ENCODE measurements at regions not wholly inside any gene's neighbourhood (a gene's known extent, or its start where the extent isn't known, plus 50 kb on each side); places are given as distances from the start of the nearest gene placed in this dataset.
"Not testable (repeated sequence)": the region's sequence is repeated elsewhere in the genome, so short reads cannot be mapped to it uniquely, and the experiment has no call there.

DNA sequence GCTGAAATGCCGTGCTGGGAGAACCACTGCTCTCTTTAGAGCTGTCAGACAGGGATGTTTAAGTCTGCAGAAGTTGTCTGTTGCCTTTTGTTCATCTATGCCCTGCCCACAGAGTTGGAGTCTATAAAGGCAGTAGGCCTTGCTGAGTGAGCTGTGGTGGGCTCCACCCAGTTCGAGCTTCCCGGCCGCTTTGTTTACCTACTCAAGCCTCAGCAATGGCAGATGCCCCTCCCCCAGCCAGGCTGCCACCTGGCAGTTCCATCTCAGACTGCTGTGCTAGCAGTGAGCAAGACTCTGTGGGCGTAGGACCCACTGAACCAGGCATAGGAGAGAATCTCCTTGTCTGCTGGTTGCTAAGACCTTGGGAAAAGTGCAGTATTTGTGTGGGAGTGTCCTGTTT lies 160.0 kb upstream of the PTPRZ1 start:
- H3K27ac Mint-ChIP-seq; intact Hi-C loops (cut with micrococcal nuclease): not testable (repeated sequence)

DNA sequence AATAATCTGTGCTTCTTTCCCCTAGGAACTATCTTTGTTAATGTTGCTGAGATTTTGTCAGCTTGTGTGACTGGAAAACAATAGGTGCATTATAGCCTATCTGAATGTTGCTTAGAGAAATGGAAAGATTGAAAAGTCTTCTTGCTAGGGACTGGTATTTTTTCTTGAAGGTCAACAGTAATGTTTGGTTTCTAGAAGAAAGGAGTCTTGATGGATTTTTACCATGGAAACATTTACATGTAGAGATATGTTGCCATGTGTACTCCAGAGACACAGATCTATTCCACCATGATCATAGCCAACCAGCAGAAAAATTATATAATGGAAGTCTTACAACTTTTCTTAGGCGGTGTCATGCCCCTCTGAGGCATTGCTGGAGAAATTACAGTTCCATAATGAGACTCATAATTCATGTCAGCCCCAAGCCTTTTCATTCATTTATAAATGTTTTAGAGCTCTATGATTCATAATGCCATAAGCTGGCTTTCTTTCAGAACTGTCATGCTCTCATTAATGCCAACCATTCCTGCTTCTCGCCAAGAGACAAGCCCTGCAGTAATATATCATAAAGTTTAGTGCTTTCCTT lies 175.1 kb upstream of the PTPRZ1 start:
- Mint-ChIP-seq H3K4me3 (no peak overlapping the region), H3K4me1 (no peaks in the 10 kb centered on the region), H3K27ac (no peak overlapping the region), H3K36me3 (no peaks in the 10 kb centered on the region), H3K27me3 (no peaks in the 10 kb centered on the region), H3K9me3 (peaks cover 0 to 3% (median 0%) of the 10 kb centered on the region in 11 donors)
- CTCF ChIA-PET, result no interaction called here
- Histone ChIP-seq H3K9me3 (ENCODE audit: control insufficient read depth in 2 of 3, low read length in 3 of 3) (no peaks in the 10 kb centered on the region), H3K4me3 (ENCODE audit: low read length) (no peak overlapping the region), H3K4me1 (ENCODE audit: control insufficient read depth in 2 of 2, insufficient read depth in 2 of 2, low read length in 2 of 2) (no peaks in the 10 kb centered on the region), H3K27me3 (ENCODE audit: control insufficient read depth in 2 of 2, insufficient read depth in 2 of 2, low read length in 2 of 2) (no peaks in the 10 kb centered on the region), H3K27ac (ENCODE audit: low read depth, low read length) (no peak overlapping the region), H3K36me3 (ENCODE audit: control insufficient read depth in 2 of 3, insufficient read depth in 3 of 3, low read length in 3 of 3) (no peaks in the 10 kb centered on the region)
- DNase-seq (no peak), ATAC-seq (no peak)
- intact Hi-C loops (cut with micrococcal nuclease), result no loop called here
- POLR2A ChIA-PET, result no interaction called here

More for the DNA sequence above, 160.0 kb upstream of the PTPRZ1 start:
- H3K4me3 Mint-ChIP-seq; H3K4me1 Mint-ChIP-seq; H3K36me3 ChIP-seq (ENCODE audit: control insufficient read depth in 2 of 3, insufficient read depth in 3 of 3, low read length in 3 of 3); H3K4me3 ChIP-seq (ENCODE audit: low read length); H3K27ac ChIP-seq (ENCODE audit: low read depth, low read length); H3K27me3 ChIP-seq (ENCODE audit: control insufficient read depth in 2 of 2, insufficient read depth in 2 of 2, low read length in 2 of 2); CTCF ChIA-PET; ATAC-seq; POLR2A ChIA-PET; H3K4me1 ChIP-seq (ENCODE audit: control insufficient read depth in 2 of 2, insufficient read depth in 2 of 2, low read length in 2 of 2); H3K36me3 Mint-ChIP-seq; DNase-seq; H3K9me3 ChIP-seq (ENCODE audit: control insufficient read depth in 2 of 3, low read length in 3 of 3); H3K27me3 Mint-ChIP-seq: not testable (repeated sequence)
- H3K9me3 Mint-ChIP-seq, result peaks cover 0 to 16% (median 3%) of the 10 kb centered on the region in 11 donors

DNA sequence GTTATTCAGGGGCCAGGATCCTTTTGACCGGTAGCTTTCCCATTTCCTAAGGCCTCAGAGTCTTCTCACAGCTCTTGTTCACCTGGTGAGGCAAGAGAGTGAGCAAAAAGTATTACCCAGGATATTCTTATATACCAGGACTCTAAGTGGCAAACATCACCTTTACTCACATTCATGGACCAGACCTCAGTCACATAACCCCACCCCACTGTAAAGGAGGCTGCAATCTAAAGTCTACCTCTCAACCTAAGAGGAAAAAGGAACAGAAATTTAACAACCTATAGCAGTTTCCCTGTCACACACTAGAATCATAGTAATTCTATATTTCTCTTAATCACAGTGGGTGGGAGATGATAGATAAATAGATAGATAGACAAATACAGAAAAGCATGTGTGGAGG lies 176.0 kb upstream of the PTPRZ1 start:
- intact Hi-C loops (cut with micrococcal nuclease), result no loop called here
- H3K27me3 ChIP-seq (ENCODE audit: control insufficient read depth in 2 of 2, insufficient read depth in 2 of 2, low read length in 2 of 2), result no peaks in the 10 kb centered on the region
- H3K4me1 ChIP-seq (ENCODE audit: control insufficient read depth in 2 of 2, insufficient read depth in 2 of 2, low read length in 2 of 2), result no peaks in the 10 kb centered on the region
- Mint-ChIP-seq H3K4me1 (no peaks in the 10 kb centered on the region), H3K4me3 (no peak overlapping the region), H3K27ac (no peak overlapping the region), H3K9me3 (no peaks in the 10 kb centered on the region), H3K27me3 (no peaks in the 10 kb centered on the region), H3K36me3 (no peaks in the 10 kb centered on the region)
- ATAC-seq (no peak), DNase-seq (no peak)
- no peaks in the 10 kb centered on the region for H3K9me3 ChIP-seq (ENCODE audit: control insufficient read depth in 2 of 3, low read length in 3 of 3)
- no peak overlapping the region for H3K27ac ChIP-seq (ENCODE audit: low read depth, low read length)
- ChIA-PET POLR2A (no interaction called here), CTCF (no interaction called here)
- H3K36me3 ChIP-seq (ENCODE audit: control insufficient read depth in 2 of 3, insufficient read depth in 3 of 3, low read length in 3 of 3), result no peaks in the 10 kb centered on the region
- no peak overlapping the region for H3K4me3 ChIP-seq (ENCODE audit: low read length)

DNA sequence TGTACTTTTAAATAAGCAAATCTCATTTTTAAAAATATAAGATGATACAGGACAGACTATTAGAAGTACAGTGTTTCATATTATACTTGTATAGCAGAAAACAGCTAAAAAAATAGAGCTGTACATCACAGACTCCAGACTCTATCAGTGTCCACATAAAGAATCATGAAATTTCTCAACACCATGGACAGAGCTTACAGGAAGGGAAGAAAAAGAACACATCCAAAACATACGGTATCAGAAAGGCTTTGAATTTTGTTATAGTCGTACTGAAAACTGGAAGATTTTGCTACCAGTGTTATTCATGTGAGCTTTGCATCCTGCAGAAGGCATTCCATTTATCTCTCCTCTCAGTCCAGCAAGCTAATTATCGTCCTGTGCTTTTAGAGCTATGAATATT lies 183.2 kb upstream of the PTPRZ1 start:
- no peaks in the 10 kb centered on the region for H3K36me3 Mint-ChIP-seq
- Histone ChIP-seq H3K4me1 (ENCODE audit: control insufficient read depth in 2 of 2, insufficient read depth in 2 of 2, low read length in 2 of 2) (no peaks in the 10 kb centered on the region), H3K27ac (ENCODE audit: low read depth, low read length) (no peak overlapping the region), H3K27me3 (ENCODE audit: control insufficient read depth in 2 of 2, insufficient read depth in 2 of 2, low read length in 2 of 2) (no peaks in the 10 kb centered on the region), H3K9me3 (ENCODE audit: control insufficient read depth in 2 of 3, low read length in 3 of 3) (no peaks in the 10 kb centered on the region), H3K36me3 (ENCODE audit: control insufficient read depth in 2 of 3, insufficient read depth in 3 of 3, low read length in 3 of 3) (no peaks in the 10 kb centered on the region), H3K4me3 (ENCODE audit: low read length) (no peak overlapping the region)
- ATAC-seq (no peak), DNase-seq (no peak)
- no peak overlapping the region for H3K4me3 Mint-ChIP-seq
- CTCF ChIA-PET, result no interaction called here
- H3K27me3 Mint-ChIP-seq, result no peaks in the 10 kb centered on the region
- H3K9me3 Mint-ChIP-seq, result peaks cover 0 to 7% (median 3%) of the 10 kb centered on the region in 11 donors
- no peaks in the 10 kb centered on the region for H3K4me1 Mint-ChIP-seq
- intact Hi-C loops (cut with micrococcal nuclease), result no loop called here
- no peak overlapping the region for H3K27ac Mint-ChIP-seq
- POLR2A ChIA-PET, result no interaction called here

DNA sequence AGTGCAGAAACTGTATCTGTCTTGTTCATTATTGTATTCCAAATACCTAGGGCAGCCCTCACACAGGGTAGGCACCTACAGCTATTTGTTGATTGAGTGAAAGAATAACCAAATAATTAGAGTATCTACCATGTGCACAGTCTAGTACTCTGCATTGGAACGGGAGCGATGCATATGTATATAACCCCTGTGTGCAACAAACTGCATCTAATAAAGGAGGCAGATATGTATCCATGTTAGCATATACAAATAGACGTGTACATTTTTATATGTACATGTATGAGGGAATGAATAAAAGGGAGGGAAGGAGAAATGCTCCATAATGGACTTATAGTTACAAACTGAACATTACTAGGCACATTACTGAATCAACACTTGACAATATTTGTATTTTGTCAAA lies 191.3 kb upstream of the PTPRZ1 start:
- no peaks in the 10 kb centered on the region for H3K9me3 ChIP-seq (ENCODE audit: control insufficient read depth in 2 of 3, low read length in 3 of 3)
- ChIA-PET POLR2A (no interaction called here), CTCF (no interaction called here)
- Mint-ChIP-seq H3K27ac (no peak overlapping the region), H3K4me1 (no peaks in the 10 kb centered on the region), H3K9me3 (peaks cover 0 to 8% (median 0%) of the 10 kb centered on the region in 11 donors), H3K27me3 (peaks cover 0 to 3% (median 0%) of the 10 kb centered on the region in 5 donors), H3K4me3 (no peak overlapping the region), H3K36me3 (no peaks in the 10 kb centered on the region)
- no peaks in the 10 kb centered on the region for H3K27me3 ChIP-seq (ENCODE audit: control insufficient read depth in 2 of 2, insufficient read depth in 2 of 2, low read length in 2 of 2)
- H3K4me1 ChIP-seq (ENCODE audit: control insufficient read depth in 2 of 2, insufficient read depth in 2 of 2, low read length in 2 of 2), result no peaks in the 10 kb centered on the region
- no peak for DNase-seq
- no peak overlapping the region for H3K27ac ChIP-seq (ENCODE audit: low read depth, low read length)
- no peak for ATAC-seq
- H3K36me3 ChIP-seq (ENCODE audit: control insufficient read depth in 2 of 3, insufficient read depth in 3 of 3, low read length in 3 of 3), result no peaks in the 10 kb centered on the region
- no peak overlapping the region for H3K4me3 ChIP-seq (ENCODE audit: low read length)
- intact Hi-C loops (cut with micrococcal nuclease), result no loop called here

DNA sequence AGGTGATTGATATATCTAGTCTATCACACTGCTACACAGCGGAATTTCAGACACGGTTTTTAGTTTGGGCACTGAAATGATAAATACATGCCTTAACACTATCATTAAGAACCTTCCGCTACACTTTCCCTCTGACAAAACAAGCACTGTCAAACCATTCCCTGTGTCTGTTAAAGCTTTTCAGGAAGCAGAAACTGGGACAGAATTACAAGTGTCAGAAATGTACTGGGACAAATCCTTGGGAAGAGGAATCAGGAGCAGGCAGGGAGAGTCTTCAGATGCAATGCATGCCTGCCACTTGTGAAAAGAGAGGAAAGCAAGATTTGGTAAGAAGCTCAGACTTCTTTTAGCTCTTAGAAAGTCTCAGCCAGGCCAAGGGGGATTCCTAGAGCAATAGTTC lies 196.8 kb upstream of the PTPRZ1 start:
- no peaks in the 10 kb centered on the region for H3K27me3 ChIP-seq (ENCODE audit: control insufficient read depth in 2 of 2, insufficient read depth in 2 of 2, low read length in 2 of 2)
- ATAC-seq, result no peak
- no peaks in the 10 kb centered on the region for H3K4me1 ChIP-seq (ENCODE audit: control insufficient read depth in 2 of 2, insufficient read depth in 2 of 2, low read length in 2 of 2)
- intact Hi-C loops (cut with micrococcal nuclease), result no loop called here
- Mint-ChIP-seq H3K9me3 (peaks cover 0 to 9% (median 0%) of the 10 kb centered on the region in 11 donors), H3K27me3 (peaks cover 0 to 5% (median 0%) of the 10 kb centered on the region in 5 donors), H3K36me3 (no peaks in the 10 kb centered on the region), H3K4me3 (no peak overlapping the region), H3K4me1 (no peaks in the 10 kb centered on the region), H3K27ac (no peak overlapping the region)
- H3K27ac ChIP-seq (ENCODE audit: low read depth, low read length), result no peak overlapping the region
- H3K36me3 ChIP-seq (ENCODE audit: control insufficient read depth in 2 of 3, insufficient read depth in 3 of 3, low read length in 3 of 3), result no peaks in the 10 kb centered on the region
- no peak for DNase-seq
- POLR2A ChIA-PET, result no interaction called here
- H3K9me3 ChIP-seq (ENCODE audit: control insufficient read depth in 2 of 3, low read length in 3 of 3), result no peaks in the 10 kb centered on the region
- CTCF ChIA-PET, result no interaction called here
- H3K4me3 ChIP-seq (ENCODE audit: low read length), result no peak overlapping the region

DNA sequence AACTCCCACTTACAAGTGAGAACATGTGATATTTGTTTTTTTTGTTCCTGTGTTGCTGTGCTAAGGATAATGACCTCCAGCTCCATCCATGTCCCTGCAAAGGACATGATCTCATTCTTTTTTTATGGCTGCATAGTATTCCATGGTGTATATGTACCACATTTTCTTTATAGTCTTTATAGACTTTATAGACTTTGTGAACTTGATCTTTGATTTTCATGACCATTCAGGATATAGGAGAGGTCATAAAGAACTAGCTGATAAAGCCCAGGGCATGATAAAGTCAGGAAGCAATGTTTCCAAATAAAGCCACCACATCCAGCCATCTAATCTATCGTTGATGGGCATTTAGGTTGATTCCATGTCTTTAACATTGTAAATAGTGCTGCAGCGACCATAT lies 198.5 kb upstream of the PTPRZ1 start:
- H3K27ac Mint-ChIP-seq; H3K36me3 Mint-ChIP-seq; H3K27ac ChIP-seq (ENCODE audit: low read depth, low read length); ATAC-seq; CTCF ChIA-PET; intact Hi-C loops (cut with micrococcal nuclease); H3K4me1 ChIP-seq (ENCODE audit: control insufficient read depth in 2 of 2, insufficient read depth in 2 of 2, low read length in 2 of 2); POLR2A ChIA-PET; H3K4me1 Mint-ChIP-seq; H3K27me3 Mint-ChIP-seq; H3K9me3 ChIP-seq (ENCODE audit: control insufficient read depth in 2 of 3, low read length in 3 of 3); H3K9me3 Mint-ChIP-seq; H3K4me3 ChIP-seq (ENCODE audit: low read length); H3K36me3 ChIP-seq (ENCODE audit: control insufficient read depth in 2 of 3, insufficient read depth in 3 of 3, low read length in 3 of 3); H3K27me3 ChIP-seq (ENCODE audit: control insufficient read depth in 2 of 2, insufficient read depth in 2 of 2, low read length in 2 of 2); H3K4me3 Mint-ChIP-seq; DNase-seq: not testable (repeated sequence)
